Activated CD8-positive, alpha-beta memory T cell treated with anti-CD3 and anti-CD28 coated beads for 1 hour (primary cell): ENCODE measurements at regions not wholly inside any gene's neighbourhood (a gene's known extent, or its start where the extent isn't known, plus 50 kb on each side); places are given as distances from the start of the nearest gene placed in this dataset.
"Not testable (repeated sequence)": the region's sequence is repeated elsewhere in the genome, so short reads cannot be mapped to it uniquely, and the experiment has no call there.

Experiments used
- DNase-seq, 2 donors: peaks; one replicate each; pipeline ENCODE4 v3.0.0-alpha.2; 2020; ENCODE audit warnings: low read depth in 1 of 2; ENCODE audit errors: extremely low read depth in 1 of 2

DNA sequence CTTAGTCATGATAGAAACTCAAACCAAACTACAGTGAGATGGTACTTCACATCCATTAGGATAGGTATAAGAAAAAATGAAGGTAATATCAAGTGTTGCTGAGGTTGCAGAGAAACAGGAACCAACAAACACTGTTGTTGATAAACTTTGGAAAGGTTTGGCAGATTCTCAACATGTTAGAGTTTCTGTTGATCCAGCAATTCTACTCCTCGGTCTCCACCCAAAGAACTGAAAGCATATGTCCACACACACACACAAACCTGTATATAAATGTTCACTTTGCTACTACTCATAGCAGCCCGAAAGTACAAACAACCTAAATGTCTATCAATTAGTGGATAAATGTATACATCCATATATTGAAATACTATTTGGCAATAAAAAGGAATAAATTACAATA is 128.3 kb upstream of the CARMIL1 start:
- DNase-seq, result no peak

GRCh38 chr6:25153079-25153478 is 126.1 kb upstream of the CARMIL1 start:
- DNase-seq, result no peak

GRCh38 chr6:25154034-25154596 is 125.1 kb upstream of the CARMIL1 start:
- DNase-seq, result no peak

DNA sequence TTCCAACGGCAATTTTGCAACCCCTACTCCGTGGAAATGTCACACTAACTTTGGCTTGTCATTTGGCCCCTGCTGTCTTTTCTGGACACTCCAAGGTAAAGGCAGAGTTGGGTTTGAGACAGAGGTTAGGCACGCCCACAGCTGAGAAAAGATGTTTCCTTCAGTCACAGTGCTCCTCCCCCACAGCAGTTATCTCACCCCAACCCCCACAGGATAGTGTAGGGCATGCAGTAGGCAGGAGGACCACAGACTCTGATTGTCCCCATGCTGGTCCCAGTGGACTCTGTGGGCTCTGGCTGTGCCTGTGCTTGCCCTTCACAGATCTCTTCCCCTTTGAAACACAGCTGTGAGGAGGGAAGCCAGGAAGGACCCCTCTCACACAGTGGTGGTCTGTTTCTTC is 124.0 kb upstream of the CARMIL1 start:
- no peak for DNase-seq

- no peak for DNase-seq
Measured at GRCh38 chr6:25156123-25156522, 123.1 kb upstream of the CARMIL1 start.

DNA sequence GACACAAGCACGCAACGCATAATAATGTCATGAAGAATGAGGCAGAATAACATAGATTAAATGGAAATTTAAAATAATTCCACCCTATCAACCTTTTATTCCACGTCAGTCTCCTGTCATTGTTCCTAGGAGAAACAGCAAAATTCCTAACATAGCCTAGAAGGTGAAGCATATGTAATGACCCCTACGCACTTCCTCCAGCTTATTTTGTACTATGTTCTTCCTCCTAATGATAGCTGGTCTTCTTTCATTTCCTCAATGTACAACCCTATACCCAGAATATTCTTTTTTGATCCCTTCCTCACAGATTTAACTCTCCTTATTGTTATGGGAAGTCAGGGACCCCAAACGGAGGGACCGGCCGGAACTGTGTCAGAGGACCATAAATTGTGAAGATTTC is 122.0 kb upstream of the CARMIL1 start:
- no peak for DNase-seq

- no peak for DNase-seq
Measured at GRCh38 chr6:25157842-25158241, 121.3 kb upstream of the CARMIL1 start.

DNA sequence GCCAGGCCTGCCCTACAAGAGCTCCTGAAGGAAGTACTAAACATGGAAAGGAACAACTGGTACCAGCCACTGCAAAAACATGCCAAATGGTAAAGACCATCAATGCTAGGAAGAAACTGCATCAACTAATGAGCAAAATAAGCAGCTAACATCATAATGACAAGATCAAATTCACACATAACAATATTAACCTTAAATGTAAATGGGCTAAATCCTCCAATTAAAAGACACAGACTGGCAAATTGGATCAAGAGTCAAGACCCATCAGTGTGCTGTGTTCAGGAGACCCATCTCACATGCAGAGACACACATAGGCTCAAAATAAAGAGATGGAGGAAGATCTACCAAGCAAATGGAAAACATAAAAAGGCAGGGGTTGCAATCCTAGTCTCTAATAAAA is 119.0 kb upstream of the CARMIL1 start:
- not testable (repeated sequence) for DNase-seq

DNA sequence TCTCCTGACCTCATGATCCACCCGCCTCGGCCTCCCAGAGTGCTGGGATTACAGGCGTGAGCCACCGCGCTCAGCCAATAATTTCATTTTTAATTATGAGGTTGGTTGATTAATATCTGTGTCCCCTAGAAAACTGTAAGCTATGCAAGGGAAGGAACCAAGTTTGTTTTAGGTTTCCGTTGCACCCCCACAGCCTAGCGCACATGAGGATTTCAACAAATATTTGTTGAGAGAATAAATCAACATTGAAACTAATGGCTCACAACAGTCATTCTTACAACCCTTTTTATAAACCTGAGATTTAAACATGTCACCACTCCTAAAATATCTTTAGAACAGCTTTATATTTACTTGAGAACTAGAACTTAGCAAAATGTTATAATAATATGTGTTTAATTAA is 114.0 kb upstream of the CARMIL1 start:
- DNase-seq, result no peak

GRCh38 chr6:25165800-25166199 is 113.4 kb upstream of the CARMIL1 start:
- DNase-seq, result no peak

DNA sequence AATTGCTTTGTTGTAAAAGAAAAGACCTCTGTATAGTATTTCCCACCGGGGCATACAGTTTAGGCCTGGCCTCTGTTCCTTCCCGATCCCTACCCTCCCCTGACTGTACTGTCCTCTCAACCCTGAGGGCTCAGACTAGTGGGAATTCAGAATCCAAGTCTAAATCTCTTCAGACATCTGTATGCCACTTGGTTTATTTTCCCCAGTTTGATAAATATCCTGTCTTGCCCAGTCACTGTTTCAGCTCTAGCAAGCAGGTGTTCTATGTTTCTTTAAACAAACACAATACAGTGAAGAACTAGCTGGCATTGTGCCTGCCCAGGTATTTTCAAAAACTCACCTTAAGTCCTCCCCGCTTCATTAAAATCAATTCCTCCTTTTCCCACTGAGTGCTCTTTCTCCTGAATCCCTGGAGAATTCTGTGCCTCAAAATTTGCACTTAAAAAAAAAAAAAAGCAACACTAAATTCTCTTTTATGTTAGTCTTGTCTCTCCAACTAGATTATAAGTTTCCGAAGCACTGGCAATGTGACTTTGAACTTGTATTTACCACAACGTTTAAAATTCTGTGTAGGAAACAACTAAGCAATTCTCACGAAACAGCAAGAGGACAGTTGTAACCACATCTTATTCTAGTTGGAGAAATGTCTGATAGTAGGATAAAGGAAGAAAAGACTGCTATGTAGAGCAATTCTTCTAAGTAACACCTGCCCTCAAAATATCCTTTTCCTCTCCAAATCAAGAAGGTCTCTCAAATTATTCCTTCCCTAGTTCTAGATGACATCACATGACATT is 112.0 kb upstream of the CARMIL1 start:
- DNase-seq, result no peak

- DNase-seq, result no peak
Measured at GRCh38 chr6:25167961-25168360, 111.2 kb upstream of the CARMIL1 start.

- DNase-seq, result no peak
Measured at GRCh38 chr6:25168637-25169036, 110.5 kb upstream of the CARMIL1 start.

DNA sequence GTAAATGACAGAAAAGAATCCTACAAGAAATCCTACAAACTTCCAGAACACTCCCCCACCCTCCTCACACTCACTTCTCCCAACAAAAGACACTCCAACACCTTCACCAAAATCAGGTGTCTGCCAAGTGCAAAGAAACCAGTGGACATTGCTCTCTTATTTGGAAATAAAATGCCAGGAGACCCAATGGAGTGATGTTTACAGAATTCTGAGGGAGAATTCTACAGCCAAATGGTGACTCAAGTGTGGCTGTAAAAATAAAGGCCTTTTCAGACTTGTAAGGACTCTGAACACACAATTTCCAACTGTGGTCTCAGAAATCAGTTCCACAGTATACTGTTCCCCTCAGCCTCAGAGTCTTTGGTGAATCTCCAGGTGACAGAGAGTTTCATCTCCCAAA is 109.6 kb upstream of the CARMIL1 start:
- no peak for DNase-seq

DNA sequence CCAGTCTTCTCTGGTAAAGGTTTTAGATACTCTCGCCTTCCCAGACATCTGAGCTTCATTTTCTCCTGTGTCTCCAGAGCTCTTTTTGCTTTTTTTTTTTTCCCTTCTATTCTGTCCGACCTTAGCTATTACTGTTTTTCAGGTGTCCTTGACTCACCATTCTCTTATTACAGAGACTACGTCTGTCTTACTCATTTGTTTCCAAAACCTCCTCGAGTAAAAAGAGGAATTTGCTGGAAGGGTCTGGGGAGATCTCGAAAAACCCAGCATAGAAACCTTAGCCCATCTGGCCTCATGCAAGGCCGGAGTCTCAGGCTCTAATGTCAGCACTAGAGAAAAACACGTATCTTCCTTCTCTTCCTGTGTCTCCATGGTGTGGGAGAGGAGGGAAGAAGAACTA is 109.2 kb upstream of the CARMIL1 start:
- DNase-seq, result no peak

GRCh38 chr6:25170640-25171039 is 108.5 kb upstream of the CARMIL1 start:
- DNase-seq, result no peak

DNA sequence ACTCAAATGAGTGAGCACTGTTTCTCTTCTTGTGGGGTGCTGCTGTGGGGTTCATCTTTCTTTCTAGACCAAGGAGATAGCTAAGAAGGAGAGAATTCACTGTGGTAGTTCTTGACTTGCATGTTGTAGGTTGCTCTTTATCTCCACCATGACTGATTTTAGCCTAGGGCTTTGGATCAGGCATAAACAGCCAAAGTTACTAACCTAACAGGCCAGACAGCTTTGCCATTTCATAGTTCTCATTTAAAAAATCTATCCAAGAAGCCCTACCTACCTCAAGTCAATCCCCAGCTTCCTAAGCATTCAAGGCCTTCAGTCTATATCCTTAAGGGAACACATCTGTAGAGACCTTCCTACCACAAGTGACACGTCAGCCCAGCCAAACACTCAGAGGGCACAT is 107.9 kb upstream of the CARMIL1 start:
- no peak for DNase-seq

- no peak for DNase-seq
Measured at GRCh38 chr6:25172819-25173218, 106.4 kb upstream of the CARMIL1 start.

GRCh38 chr6:25173246-25173645 is 105.9 kb upstream of the CARMIL1 start:
- no peak for DNase-seq

- DNase-seq, result no peak
Measured at GRCh38 chr6:25173951-25174474, 105.2 kb upstream of the CARMIL1 start.

GRCh38 chr6:25174678-25175077 is 104.5 kb upstream of the CARMIL1 start:
- no peak for DNase-seq

DNA sequence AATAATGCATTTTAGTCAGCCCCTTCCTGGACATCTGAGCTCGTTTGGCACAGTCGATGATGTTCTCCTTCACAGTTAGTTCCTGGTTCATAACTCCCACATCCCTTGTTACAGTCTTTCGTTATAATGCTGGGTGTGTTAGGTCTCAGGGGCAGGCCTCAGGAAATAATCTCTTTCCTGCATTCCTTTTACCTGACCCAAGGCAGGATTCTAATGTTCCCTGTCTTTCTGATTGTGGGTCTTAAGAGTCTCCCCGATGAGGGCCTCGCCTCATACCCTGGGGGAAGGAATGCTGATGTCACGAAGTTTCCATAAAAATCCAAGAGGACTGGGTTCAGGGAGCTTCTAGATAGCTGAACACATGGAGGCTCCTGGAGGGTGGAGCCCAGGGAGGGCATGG is 104.0 kb upstream of the CARMIL1 start:
- DNase-seq, result no peak

- no peak for DNase-seq
Measured at GRCh38 chr6:25175681-25176080, 103.5 kb upstream of the CARMIL1 start.
